ENCODE measurements at regions not wholly inside any gene's neighbourhood (a gene's known extent, or its start where the extent isn't known, plus 50 kb on each side); places are given as distances from the start of the nearest gene placed in this dataset.

GRCh38 chr18:73924307-73924706 is 223.3 kb downstream of the FBXO15 start:
- Histone ChIP-seq H3K27me3 (ENCODE audit: insufficient read depth) (no peaks in the 10 kb centered on the region), H3K4me2 (no peak overlapping the region), H3K79me2 (replicated peaks; ENCODE audit: insufficient read depth) (no peaks in the 10 kb centered on the region), H3F3A (replicated peaks; ENCODE audit: low read depth) (no peaks in the 10 kb centered on the region), H3K36me3 (ENCODE audit: insufficient read depth) (no peaks in the 10 kb centered on the region), H2AFZ (no peak overlapping the region; the same call in 1 of the 2 replicates), H3K27ac (ENCODE audit: low read depth) (no peak overlapping the region), H3K9me2 (ENCODE audit: insufficient read depth) (peaks cover 3% of the 10 kb centered on the region; the same call in 1 of the 2 replicates), H3K4me3 (no peak overlapping the region), H4K20me1 (replicated peaks; ENCODE audit: insufficient read depth) (no peaks in the 10 kb centered on the region), H3K4me1 (ENCODE audit: insufficient read depth) (no peaks in the 10 kb centered on the region)
- DNase-seq (ENCODE audit: low spot score), result no peak
- Mint-ChIP-seq H3K27ac (no peak overlapping the region), H3K4me3 (no peak overlapping the region), H3K4me1 (no peaks in the 10 kb centered on the region), H3K9me3 (no peaks in the 10 kb centered on the region; the same call in 2 of the 3 replicates), H3K27me3 (ENCODE audit: insufficient read depth, low read depth, poor library complexity) (no peaks in the 10 kb centered on the region), H3K36me3 (ENCODE audit: low read depth) (no peaks in the 10 kb centered on the region)
- ATAC-seq, result no peak
- no peak for TF ChIP-seq EZH2 (IDR thresholded peaks at IDR 0.05; ENCODE audit: low read depth, unreplicated experiment)
- no peak for TF ChIP-seq ETS1 (IDR thresholded peaks at IDR 0.05)

GRCh38 chr18:73923866-73924265 is 223.8 kb downstream of the FBXO15 start:
- Mint-ChIP-seq H3K4me1 (no peaks in the 10 kb centered on the region), H3K27ac (no peak overlapping the region), H3K36me3 (ENCODE audit: low read depth) (no peaks in the 10 kb centered on the region), H3K9me3 (no peaks in the 10 kb centered on the region; the same call in 2 of the 3 replicates), H3K27me3 (ENCODE audit: insufficient read depth, low read depth, poor library complexity) (no peaks in the 10 kb centered on the region), H3K4me3 (no peak overlapping the region)
- Histone ChIP-seq H3K4me3 (no peak overlapping the region), H3K79me2 (replicated peaks; ENCODE audit: insufficient read depth) (no peaks in the 10 kb centered on the region), H2AFZ (no peak overlapping the region; the same call in 1 of the 2 replicates), H3K4me1 (ENCODE audit: insufficient read depth) (no peaks in the 10 kb centered on the region), H3F3A (replicated peaks; ENCODE audit: low read depth) (no peaks in the 10 kb centered on the region), H3K27ac (ENCODE audit: low read depth) (no peak overlapping the region), H4K20me1 (replicated peaks; ENCODE audit: insufficient read depth) (no peaks in the 10 kb centered on the region), H3K36me3 (ENCODE audit: insufficient read depth) (no peaks in the 10 kb centered on the region), H3K9me2 (ENCODE audit: insufficient read depth) (peaks cover 3% of the 10 kb centered on the region; the same call in 1 of the 2 replicates), H3K4me2 (no peak overlapping the region), H3K27me3 (ENCODE audit: insufficient read depth) (no peaks in the 10 kb centered on the region)
- no peak for DNase-seq (ENCODE audit: low spot score)
- ATAC-seq, result no peak
- no peak for TF ChIP-seq NANOG (IDR thresholded peaks at IDR 0.05; ENCODE audit: borderline replicate concordance)
- TF ChIP-seq EZH2 (IDR thresholded peaks at IDR 0.05; ENCODE audit: low read depth, unreplicated experiment), result no peak
- no peak for TF ChIP-seq ETS1 (IDR thresholded peaks at IDR 0.05)
- no peak for TF ChIP-seq CREB1 (CRISPR knock-in tag; IDR thresholded peaks at IDR 0.05; ENCODE audit: low read depth)
- TF ChIP-seq ZNF331 (CRISPR knock-in tag; IDR thresholded peaks at IDR 0.05; ENCODE audit: low read depth), result no peak
- no peak for TF ChIP-seq JUNB (IDR thresholded peaks at IDR 0.05; ENCODE audit: unreplicated experiment)
- TF ChIP-seq STAT1 (IDR thresholded peaks at IDR 0.05; ENCODE audit: unreplicated experiment), result no peak
- TF ChIP-seq ZNF114 (CRISPR knock-in tag; IDR thresholded peaks at IDR 0.05), result no peak
- TF ChIP-seq CTCF (conservative IDR thresholded peaks at IDR 0.05; ENCODE audit: low read depth in 2 of 2), result no peak
- TF ChIP-seq REST (IDR thresholded peaks at IDR 0.05; ENCODE audit: unreplicated experiment), result no peak

Measured in GM23338 (cell line).